Psoas muscle (tissue), 7 donors: ENCODE measurements at regions not wholly inside any gene's neighbourhood (a gene's known extent, or its start where the extent isn't known, plus 50 kb on each side); places are given as distances from the start of the nearest gene placed in this dataset.

ENCODE experiments used
- ATAC-seq, 4 donors: fragments of 200-7000 bp; cut with Tn5 transposase; one replicate each; pipeline ENCODE4 v1.9.1; 2020; ENCODE audit warnings: moderate library complexity in 3 of 4, mild to moderate bottlenecking in 2 of 4
- DNase-seq, 2 donors: peaks; one replicate each; pipeline ENCODE4 v3.0.0-alpha.2; 2020
- H3K27ac ChIP-seq: fragments of 200-600 bp; one replicate; pipeline ENCODE4 v1.8.0; 2022
- H3K27me3 ChIP-seq, 3 donors: fragments of 200-600 bp in 1 of 3; one replicate each; pipeline versions ENCODE4 v1.6.1 to v1.8.0; 2013 to 2022; ENCODE audit warnings: low read length in 2 of 3, mild to moderate bottlenecking in 2 of 3, moderate library complexity in 1 of 3; ENCODE audit not compliant: insufficient read depth in 3 of 3
- H3K36me3 ChIP-seq, 2 donors: fragments of 200-600 bp in 1 of 2; one replicate each; pipeline versions ENCODE4 v1.6.1 to v1.8.0; 2013 to 2022; ENCODE audit warnings: low read depth in 1 of 2, mild to moderate bottlenecking in 1 of 2, moderate library complexity in 1 of 2; ENCODE audit not compliant: insufficient read depth in 1 of 2
- H3K4me1 ChIP-seq: fragments of 200-600 bp; one replicate; pipeline ENCODE4 v1.8.0; 2022
- H3K4me3 ChIP-seq: fragments of 200-600 bp; one replicate; pipeline ENCODE4 v1.8.0; 2022; ENCODE audit warnings: mild to moderate bottlenecking
- H3K9me3 ChIP-seq: fragments of 200-600 bp; one replicate; pipeline ENCODE4 v1.8.0; 2022
- CTCF ChIP-seq: fragments of 200-600 bp; IDR thresholded peaks from one replicate; pipeline ENCODE4 v1.8.0; 2022; ENCODE audit warnings: antibody characterized with exemption
- WGBS, 3 donors: extraction: QIAGEN DNeasy Blood & Tissue Kit; methylation state at CpG; one replicate each; pipeline versions ENCODE4 v1.1.6 to v1.1.7; 2013; 5-methylcytosine and 5-hydroxymethylcytosine counted together
- intact Hi-C, 2 donors: fragments of 100-400 bp; cut with DNase I; formaldehyde crosslinking; loops; one replicate each; pipeline versions ENCODE4 v1.11.0 to v1.14.2; 2022
- donor health status: healthy with polysubstance abuse.
- donor health status: DM: no; HTN: no; CAD: no; lungs with moderate emphysema.
- donor health status: Bipolar disorder and iron deficiency.
- donor health status: healthy.
- donor health status: DM: yes; HTN: yes; CAD: no.
- donor health status: DM: no; HTN: no; CAD: no.
- donor health status: DM: yes; HTN: yes; CAD: no.

GRCh38 chr5:160930406-160930805 lies 78.4 kb upstream of the ATP10B start:
- H3K27ac ChIP-seq = no peak overlapping the region
- no peaks in the 10 kb centered on the region for H3K36me3 ChIP-seq
- TF ChIP-seq CTCF = no peak
- DNase-seq = no peak
- ATAC-seq = no peak
- intact Hi-C loops = no loop called here
- H3K9me3 ChIP-seq = no peaks in the 10 kb centered on the region
- no peaks in the 10 kb centered on the region for H3K4me1 ChIP-seq
- 0 to 7% (median 3%) methylated on average over 1 of the region's 1 CpG for WGBS, 3 donors
- H3K27me3 ChIP-seq = no peaks in the 10 kb centered on the region
- no peak overlapping the region for H3K4me3 ChIP-seq

GRCh38 chr5:160929906-160930305 lies 77.9 kb upstream of the ATP10B start:
- no peak for TF ChIP-seq CTCF
- intact Hi-C loops = no loop called here
- WGBS, 3 donors = 81 to 89% (median 85%) methylated on average over 3 of the region's 3 CpGs
- no peaks in the 10 kb centered on the region for H3K27me3 ChIP-seq
- H3K4me1 ChIP-seq = no peaks in the 10 kb centered on the region
- no peak overlapping the region for H3K27ac ChIP-seq
- H3K9me3 ChIP-seq = no peaks in the 10 kb centered on the region
- DNase-seq (no peak), ATAC-seq (no peak)
- no peaks in the 10 kb centered on the region for H3K36me3 ChIP-seq
- no peak overlapping the region for H3K4me3 ChIP-seq

- Histone ChIP-seq H3K27ac (no peak overlapping the region), H3K27me3 (no peaks in the 10 kb centered on the region), H3K9me3 (no peaks in the 10 kb centered on the region), H3K36me3 (no peaks in the 10 kb centered on the region), H3K4me1 (no peaks in the 10 kb centered on the region), H3K4me3 (no peak overlapping the region)
- intact Hi-C loops = no loop called here
- TF ChIP-seq CTCF = no peak
- 85 to 89% (median 86%) methylated on average over 2 of the region's 2 CpGs for WGBS, 3 donors
- ATAC-seq (no peak), DNase-seq (no peak)
Observed at GRCh38 chr5:160929360-160929759, 77.3 kb upstream of the ATP10B start.

- DNase-seq (no peak), ATAC-seq (peak in 1 of 4 donors; percentile 52)
- no peaks in the 10 kb centered on the region for H3K36me3 ChIP-seq
- no peak overlapping the region for H3K4me3 ChIP-seq
- no peaks in the 10 kb centered on the region for H3K9me3 ChIP-seq
- intact Hi-C loops = no loop called here
- no peak for TF ChIP-seq CTCF
- no peaks in the 10 kb centered on the region for H3K4me1 ChIP-seq
- whole genome bisulfite sequencing, 3 donors = 8 to 14% (median 10%) methylated on average over 6 of the region's 6 CpGs
- no peak overlapping the region for H3K27ac ChIP-seq
- H3K27me3 ChIP-seq = no peaks in the 10 kb centered on the region
Observed at GRCh38 chr5:160926428-160926827, 74.4 kb upstream of the ATP10B start.

GRCh38 chr5:160925281-160925680 lies 73.3 kb upstream of the ATP10B start:
- ATAC-seq = no peak
- intact Hi-C loops = no loop called here
- WGBS, 3 donors = 56 to 60% (median 57%) methylated on average over 6 of the region's 6 CpGs
- Histone ChIP-seq H3K4me3 (no peak overlapping the region), H3K4me1 (no peaks in the 10 kb centered on the region), H3K27me3 (no peaks in the 10 kb centered on the region), H3K27ac (no peak overlapping the region), H3K36me3 (no peaks in the 10 kb centered on the region), H3K9me3 (no peaks in the 10 kb centered on the region)
- no peak for DNase-seq
- TF ChIP-seq CTCF = no peak
